NT2/D1 (cell line): ENCODE measurements at regions not wholly inside any gene's neighbourhood (a gene's known extent, or its start where the extent isn't known, plus 50 kb on each side); places are given as distances from the start of the nearest gene placed in this dataset.

Source experiments
- SUZ12 ChIP-seq: IDR thresholded peaks from 2 replicates; pipeline ENCODE4 v1.6.1; 2011; ENCODE audit not compliant: insufficient read length, insufficient read depth; ENCODE audit errors: extremely low read depth
- YY1 ChIP-seq: IDR thresholded peaks from 2 replicates; pipeline ENCODE4 v1.6.1; 2011; ENCODE audit not compliant: insufficient read length, insufficient read depth
- ZNF274 ChIP-seq: IDR thresholded peaks from 2 replicates; pipeline ENCODE4 v1.6.1; 2011; ENCODE audit warnings: mild to moderate bottlenecking, low read depth, low read length

- TF ChIP-seq SUZ12: no peak
- no peak for TF ChIP-seq ZNF274
- TF ChIP-seq YY1: no peak
Observed at GRCh38 chr6:4564801-4565271, 211.4 kb upstream of the CDYL start.
